Colon (tissue), 2 donors: ENCODE measurements at regions not wholly inside any gene's neighbourhood (a gene's known extent, or its start where the extent isn't known, plus 50 kb on each side); places are given as distances from the start of the nearest gene placed in this dataset.

Source experiments
- FAIRE-seq: peaks from 2 replicates; lab custom pipeline; 2012; peaks lifted over from hg19 to GRCh38; lab: Jason Lieb, UNC
- donor health status: control.
- donor health status: control.

DNA sequence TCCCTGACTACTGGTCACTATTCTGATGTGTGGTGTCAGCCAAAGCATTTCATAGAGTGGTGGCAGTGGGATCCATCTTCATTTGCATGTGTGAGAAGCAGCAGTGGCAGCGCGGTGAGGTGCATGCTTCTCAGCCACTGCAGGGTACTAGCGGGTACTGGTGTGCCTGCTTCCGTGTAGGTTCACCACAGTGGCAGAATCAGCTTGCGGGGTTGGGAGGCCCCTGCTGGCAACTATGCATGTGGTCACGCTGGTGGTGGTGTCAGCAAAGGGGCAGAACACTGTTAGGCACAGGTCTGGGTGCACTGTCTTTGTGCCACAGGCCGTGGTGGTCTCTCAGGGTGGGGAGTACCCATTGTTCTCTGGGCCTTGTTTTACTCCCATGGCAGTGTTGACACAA, 286.4 kb upstream of the TENM4 start:
- FAIRE-seq = no peak

DNA sequence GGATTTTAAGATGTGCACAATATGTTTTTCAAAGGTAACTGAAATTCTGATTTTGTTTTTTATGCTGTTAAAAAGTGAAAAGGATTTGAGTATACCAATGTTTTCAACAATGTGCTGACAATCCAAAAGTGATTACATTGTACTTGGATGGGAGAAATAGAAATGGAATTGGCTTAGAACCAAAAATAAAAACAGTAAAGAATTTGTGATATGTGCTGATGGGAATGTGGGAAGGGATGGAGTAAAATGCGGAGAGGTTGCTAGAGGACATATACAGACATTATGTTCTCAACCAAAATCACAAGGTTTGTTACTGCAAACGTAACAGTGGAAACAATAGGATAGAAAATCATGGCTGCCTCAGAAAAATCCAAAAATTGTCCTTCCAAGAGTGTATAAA, 279.3 kb upstream of the TENM4 start:
- no peak for FAIRE-seq

DNA sequence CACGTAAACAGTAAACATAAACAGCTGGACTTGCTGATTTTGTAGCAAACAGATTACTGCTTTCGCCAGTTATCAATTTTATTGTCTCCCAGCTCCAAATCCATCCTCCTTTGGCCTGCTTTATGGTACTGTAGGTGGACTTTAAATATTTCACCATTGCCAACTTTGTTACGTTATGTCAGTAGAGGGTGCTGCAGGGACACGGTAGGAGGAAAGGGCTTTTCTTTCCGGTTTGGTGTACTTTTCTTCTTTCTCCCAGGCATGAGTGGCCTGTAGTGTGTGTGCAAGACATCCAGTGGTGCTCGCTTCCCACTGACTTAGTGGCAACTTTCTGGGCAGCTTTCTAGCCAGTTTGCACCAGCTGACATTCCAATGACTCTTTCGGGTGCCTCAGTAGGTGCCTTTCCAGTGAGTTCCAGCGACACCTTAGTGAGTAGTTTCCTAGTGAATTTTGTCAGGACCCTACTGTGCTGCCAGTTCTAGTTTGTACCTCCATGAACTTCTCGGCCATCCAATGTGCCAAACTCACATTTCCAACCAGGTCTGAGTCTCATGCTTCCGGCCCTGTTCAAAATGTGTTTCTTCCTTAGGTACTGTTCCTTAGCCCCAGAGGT, 267.6 kb upstream of the TENM4 start:
- no peak for FAIRE-seq

DNA sequence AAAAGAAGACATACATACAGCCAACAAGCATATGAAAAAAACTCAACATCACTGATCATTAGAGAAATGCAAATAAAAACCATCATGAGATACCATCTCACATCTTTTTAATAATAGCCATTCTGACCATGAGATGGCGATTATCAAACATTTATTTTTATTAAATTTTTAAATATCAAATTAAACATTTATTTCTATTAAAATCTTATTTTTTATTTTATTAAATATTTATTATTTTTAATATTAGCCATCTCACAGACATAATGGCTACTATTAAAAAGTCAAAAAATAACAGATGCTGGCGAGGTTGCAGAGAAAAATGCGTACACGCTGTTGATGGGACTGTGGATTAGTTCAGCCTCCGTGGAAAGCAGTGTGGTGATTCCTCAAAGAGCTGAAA, 264.8 kb upstream of the TENM4 start:
- peak; percentile 5 for FAIRE-seq

GRCh38 chr11:79702303-79702702, 261.5 kb upstream of the TENM4 start:
- no peak for FAIRE-seq

DNA sequence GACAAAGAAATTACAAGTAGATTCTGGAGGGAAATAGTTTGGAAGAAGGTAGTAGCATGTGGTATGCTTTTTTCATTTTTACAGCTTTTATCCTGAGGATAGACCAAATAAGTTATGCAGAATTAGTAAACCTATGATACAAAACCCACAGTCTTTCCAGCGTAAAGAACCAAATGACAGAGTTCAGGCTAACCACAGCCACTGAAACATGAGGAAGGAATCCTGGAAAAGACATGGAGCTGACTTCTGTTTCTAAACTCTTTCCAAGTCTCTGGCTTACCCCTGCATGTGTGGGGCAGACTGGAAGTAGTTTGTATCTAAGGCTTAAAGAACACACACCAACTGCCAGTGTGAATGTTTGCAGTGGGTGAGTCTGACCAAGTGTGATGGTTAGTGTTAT, 258.4 kb upstream of the TENM4 start:
- no peak for FAIRE-seq

- no peak for FAIRE-seq
Observed at GRCh38 chr11:79697905-79698304, 257.1 kb upstream of the TENM4 start.

- FAIRE-seq = no peak
Observed at GRCh38 chr11:79694368-79694767, 253.5 kb upstream of the TENM4 start.

- FAIRE-seq = no peak
Observed at GRCh38 chr11:79691445-79691844, 250.6 kb upstream of the TENM4 start.

- no peak for FAIRE-seq
Observed at GRCh38 chr11:79686703-79687419, 246.0 kb upstream of the TENM4 start.

DNA sequence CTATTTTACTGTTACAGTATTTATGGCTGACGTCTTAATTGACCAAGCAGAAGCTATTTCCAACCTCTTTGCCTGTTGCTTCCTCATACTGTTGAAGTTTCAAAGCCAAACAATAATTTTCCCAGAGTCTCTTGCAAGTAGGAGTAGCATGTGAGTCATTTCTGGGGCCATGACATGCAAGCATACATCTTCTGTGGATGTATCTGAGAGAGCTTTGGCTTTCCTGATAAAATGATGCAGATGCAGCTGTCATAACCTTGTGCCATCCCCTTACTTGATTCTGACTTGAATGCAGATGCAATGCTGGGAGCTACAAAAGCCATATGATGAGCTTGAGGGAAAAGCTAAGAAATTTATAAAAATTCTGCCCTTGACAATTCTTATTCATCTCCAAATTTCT, 243.1 kb upstream of the TENM4 start:
- FAIRE-seq = no peak

GRCh38 chr11:79678780-79679452, 238.1 kb upstream of the TENM4 start:
- no peak for FAIRE-seq

- no peak for FAIRE-seq
Observed at GRCh38 chr11:79676396-79676795, 235.6 kb upstream of the TENM4 start.

DNA sequence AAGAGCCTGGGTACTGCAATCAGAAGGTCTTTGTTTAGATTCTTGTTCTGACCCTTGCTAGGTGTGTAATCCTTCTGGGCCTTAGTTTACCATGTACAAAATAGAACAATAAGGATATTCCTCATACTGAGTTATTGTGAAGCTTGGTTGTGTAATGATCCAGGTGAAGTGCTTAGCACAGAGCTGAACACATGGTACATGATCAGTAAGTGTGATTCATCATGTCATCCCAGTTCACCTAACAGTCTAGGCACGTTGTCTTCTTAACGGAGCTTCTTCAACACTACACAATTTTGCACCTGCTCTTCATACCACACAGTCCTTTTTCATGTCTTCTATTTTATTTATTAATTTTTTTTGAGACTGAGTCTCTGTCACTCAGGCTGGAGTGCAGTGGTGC, 234.3 kb upstream of the TENM4 start:
- no peak for FAIRE-seq

DNA sequence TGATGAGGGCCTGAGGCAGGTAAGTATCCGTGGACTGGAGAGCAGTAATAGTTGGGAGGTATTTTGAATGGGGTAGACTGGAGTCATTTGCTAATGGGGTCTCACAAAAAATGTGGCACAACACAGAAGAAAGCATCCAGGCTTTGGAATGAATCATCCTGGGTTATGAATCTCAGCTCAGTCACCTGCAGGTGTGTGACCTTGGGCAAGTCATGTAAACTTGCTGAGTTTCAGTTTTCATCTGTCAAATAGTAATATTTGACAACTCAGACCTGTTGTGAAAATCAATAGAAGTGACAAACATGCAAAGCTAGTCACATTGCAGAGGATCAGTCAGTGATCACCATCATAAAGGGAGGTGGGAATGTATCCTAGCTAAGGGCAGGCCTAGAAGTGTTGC, 232.0 kb upstream of the TENM4 start:
- FAIRE-seq = no peak

- no peak for FAIRE-seq
Observed at GRCh38 chr11:79671401-79671800, 230.6 kb upstream of the TENM4 start.

GRCh38 chr11:79670882-79671281, 230.1 kb upstream of the TENM4 start:
- no peak for FAIRE-seq

GRCh38 chr11:79668575-79668974, 227.7 kb upstream of the TENM4 start:
- no peak for FAIRE-seq

GRCh38 chr11:79667380-79667779, 226.6 kb upstream of the TENM4 start:
- FAIRE-seq = no peak

- FAIRE-seq = no peak
Observed at GRCh38 chr11:79663017-79663416, 222.2 kb upstream of the TENM4 start.

DNA sequence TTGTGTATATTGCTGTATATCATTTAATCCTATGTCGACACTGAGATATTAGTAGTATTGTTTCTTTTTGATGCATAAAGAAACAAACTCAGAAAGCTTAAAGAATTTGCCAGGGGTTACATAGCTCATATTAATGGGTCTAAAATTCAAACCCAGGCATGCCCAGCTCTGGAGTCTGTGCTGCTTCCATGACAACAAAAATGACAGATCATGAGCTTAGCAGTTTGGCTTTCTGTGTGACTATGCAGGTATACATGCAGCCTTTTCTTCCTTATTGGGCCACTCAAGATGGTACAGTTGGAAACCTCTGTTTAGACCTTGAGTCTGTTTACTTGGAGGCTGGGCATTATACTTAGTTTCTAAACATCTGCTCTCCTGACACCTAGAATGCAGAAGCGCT, 220.5 kb upstream of the TENM4 start:
- FAIRE-seq = no peak

DNA sequence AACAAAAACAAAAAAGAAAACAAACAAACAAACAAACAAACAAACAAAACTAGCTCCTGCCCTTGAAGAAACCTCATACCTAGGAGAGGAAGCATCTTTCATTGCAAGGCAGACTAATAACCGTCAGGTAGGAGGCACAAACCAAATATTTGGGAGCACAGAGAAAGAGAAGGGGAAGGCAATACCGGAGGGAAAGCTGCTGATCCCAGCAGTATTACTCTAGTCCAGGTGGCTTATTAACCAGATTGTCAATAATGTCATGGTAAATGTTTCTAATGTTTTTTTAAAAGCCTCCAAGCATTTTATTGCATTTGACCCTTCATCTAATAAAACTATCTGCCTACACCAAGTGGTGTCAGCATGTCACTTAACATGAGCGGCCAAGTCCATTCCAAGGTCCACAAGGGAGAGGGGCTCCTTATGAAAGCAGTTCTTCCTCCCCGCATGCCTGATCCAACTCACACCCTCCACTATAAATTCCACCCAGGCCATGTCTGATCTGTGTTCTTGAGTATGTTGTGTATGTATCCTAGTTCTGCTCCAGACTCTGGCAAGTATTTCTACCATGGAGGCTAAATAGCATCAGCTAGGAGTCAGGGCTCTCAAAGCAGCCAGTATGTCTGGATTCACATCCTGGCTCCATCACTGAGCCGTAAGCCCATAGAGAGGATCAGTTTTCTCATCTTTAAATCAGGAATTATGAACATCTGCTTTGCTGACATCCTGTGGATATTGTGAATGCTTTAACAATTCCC, 208.1 kb upstream of the TENM4 start:
- no peak for FAIRE-seq

DNA sequence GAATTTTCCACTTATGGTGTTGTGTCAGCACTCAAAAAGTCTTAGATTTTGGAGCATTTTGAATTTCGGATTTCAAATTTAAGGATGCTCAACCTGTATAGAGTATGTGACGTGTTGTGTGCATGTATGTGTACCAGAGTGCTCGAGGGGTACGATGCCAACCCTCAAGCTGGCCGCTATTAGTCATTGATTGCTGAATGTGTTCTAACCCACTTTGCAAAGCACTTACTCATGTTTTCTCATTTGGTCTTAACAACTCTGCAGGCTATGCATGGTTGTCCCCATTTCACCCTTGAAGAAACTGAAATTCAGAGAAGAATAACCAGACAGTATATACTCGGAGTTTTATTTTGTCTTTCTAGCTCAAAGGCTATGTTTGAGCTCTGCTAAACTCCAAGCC, 196.4 kb upstream of the TENM4 start:
- no peak for FAIRE-seq
